ENCODE measurements at regions not wholly inside any gene's neighbourhood (a gene's known extent, or its start where the extent isn't known, plus 50 kb on each side); places are given as distances from the start of the nearest gene placed in this dataset.

DNA sequence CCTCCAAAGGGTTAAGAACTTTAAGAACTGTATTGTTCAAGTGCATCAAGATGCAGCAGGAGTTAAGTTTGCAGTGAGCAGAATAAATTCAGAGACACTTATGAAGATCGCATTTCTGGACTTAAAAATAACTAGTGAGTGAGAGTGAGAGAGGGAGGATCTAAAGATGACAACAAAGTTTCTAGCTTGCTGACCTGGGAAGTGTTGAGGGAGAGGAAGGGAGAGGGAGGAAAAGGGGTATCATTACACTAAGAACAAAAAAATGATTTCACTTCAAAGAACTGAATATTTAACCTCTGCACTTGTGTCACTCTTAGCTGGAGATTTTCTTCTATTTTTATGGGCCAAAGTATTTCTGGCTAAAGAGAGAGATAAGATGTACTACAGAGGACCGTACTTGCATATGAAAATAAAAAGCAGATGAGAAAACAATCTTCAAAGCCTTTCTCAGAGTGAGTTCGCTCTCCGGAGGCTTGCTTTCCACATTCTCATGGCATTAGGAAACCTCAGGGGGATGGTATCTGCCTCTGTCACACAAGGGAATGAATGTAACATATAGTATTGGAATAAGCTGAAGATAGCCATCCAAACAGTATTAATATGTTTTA lies 91.4 kb upstream of the TJP1 start (continued):
- no peak for TF ChIP-seq RXRA (IDR thresholded peaks at IDR 0.05; ENCODE audit: insufficient read depth, low read depth, low read length)
- TF ChIP-seq JUND (IDR thresholded peaks at IDR 0.05; ENCODE audit: low read length) = no peak
- TF ChIP-seq RBBP5 (IDR thresholded peaks at IDR 0.05; ENCODE audit: borderline replicate concordance, low read depth, low read length) = no peak
